ENCODE measurements at regions not wholly inside any gene's neighbourhood (a gene's known extent, or its start where the extent isn't known, plus 50 kb on each side); places are given as distances from the start of the nearest gene placed in this dataset.

DNA sequence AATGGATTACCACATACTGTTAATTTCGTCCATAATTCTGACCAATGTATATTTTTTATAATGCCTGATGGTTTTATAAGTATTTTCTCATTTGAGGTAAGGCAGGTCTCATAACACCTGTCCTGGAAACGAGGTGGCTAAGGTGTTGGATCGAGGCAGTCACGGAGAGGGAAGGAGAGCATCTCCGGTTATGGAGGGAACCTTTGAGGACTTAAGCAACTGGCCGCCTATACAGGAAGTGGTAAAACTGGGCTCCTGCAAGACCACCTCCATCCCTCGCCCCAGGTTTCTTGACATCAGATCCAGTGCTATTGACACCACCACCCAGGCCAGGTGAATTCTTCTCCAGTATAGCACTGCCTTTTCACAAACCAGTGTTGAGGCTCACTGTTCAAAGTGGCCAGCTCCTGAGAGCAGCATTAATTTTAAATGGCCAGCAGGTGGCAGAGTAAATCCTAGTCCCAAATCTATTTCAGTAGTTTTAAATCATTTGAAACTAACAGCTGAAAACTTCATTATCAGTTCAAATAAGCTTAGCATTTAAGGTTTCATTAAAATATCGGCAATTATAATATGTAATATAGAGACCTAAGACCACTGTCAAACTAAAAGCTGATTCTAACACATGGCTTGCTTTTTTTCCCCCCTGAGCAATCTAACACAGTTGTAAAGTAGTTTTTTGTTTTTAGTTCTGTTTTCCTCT, 100.8 kb downstream of the PPM1A start:
- DNase-seq, result peak; percentile 11

GRCh38 chr14:60350366-60350720, 101.3 kb downstream of the PPM1A start:
- DNase-seq, result no peak

DNA sequence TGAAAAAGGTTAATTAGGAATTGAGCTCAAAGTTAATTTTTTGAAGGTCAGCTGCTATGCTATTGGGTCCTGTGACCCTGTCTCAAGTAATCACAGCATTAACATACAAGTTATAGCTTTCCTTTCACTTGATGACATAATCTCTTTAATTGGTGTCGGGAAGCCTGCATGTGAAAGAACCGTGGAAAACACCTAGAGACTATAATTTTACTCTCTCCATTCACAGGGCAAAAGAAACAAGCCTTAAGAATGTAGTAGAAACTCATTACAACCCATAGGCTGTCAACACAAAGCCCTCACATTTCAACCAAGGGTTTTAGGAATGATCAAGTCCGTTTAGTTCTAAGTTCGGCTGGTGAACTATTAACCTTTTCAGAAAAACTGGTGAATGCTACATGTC, 104.4 kb downstream of the PPM1A start:
- DNase-seq, result no peak

GRCh38 chr14:60355768-60356167, 106.7 kb downstream of the PPM1A start:
- DNase-seq, result no peak

GRCh38 chr14:60356386-60356785, 107.4 kb downstream of the PPM1A start:
- no peak for DNase-seq

- DNase-seq, result no peak
Measured at GRCh38 chr14:60356906-60357550, 108.0 kb downstream of the PPM1A start.

DNA sequence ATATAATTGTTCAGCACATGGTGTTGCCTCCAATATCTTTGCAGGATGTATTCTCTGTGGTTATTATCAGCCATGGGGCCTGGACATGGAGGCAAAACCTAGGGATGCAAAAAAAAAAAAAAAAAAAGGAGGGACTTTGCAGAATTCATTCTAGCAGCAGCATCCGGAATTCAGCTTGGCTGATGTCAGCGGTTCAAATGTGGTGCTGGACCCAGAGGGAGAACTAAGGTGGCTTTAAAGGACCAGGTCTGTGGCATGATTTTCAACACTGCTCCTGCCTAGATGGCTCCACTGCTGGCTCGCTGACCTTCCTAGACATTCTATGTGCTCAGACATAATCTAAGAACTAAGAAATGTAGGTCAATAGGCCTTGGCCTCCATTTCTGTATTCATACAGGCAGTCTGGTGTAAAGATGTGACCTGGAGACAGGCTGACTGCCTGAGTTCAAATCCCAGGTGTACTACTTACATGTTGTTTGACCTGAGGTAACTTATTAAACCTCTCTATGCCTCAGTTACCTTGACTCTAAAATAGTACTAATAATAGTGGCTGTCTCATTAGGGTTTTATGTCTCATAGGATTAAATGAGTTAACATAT, 108.6 kb downstream of the PPM1A start:
- DNase-seq, result no peak

- DNase-seq, result no peak
Measured at GRCh38 chr14:60363275-60363674, 114.3 kb downstream of the PPM1A start.

- no peak for DNase-seq
Measured at GRCh38 chr14:60363687-60364086, 114.7 kb downstream of the PPM1A start.

DNA sequence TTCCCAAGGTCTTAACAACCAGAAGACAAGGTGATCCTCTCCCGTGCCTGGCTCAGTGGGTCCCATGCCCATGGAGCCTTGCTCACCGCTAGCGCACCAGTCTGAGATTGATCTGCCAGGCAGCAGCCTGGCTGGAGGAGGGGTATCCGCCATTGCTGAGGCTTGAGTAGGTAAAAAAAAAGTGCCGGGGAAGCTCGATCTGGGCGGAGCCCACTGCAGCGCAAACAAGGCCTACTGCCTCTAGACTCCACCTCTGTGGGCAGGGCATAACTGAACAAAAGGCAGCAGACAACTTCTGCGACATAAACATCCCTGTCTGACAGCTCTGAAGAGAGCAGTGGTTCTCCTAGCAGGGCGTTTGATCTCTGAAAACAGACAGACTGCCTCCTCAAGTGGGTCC, 104.0 kb downstream of the C14orf39 start:
- no peak for DNase-seq

All from activated gamma-delta T cell treated with Interleukin-2 at 50 U/mL for 16 hours (primary cell).